Trophoblast cell (in vitro differentiated cells and primary cell): ENCODE measurements at regions not wholly inside any gene's neighbourhood (a gene's known extent, or its start where the extent isn't known, plus 50 kb on each side); places are given as distances from the start of the nearest gene placed in this dataset.

Experiments used
- DNase-seq, 2 donors: peaks; one replicate each; pipeline ENCODE4 v3.0.0-alpha.2; 2016
- H2AFZ ChIP-seq: 2 replicates; pipeline ENCODE4 v1.6.1; 2013; ENCODE audit warnings: low read length, moderate library complexity, mild to moderate bottlenecking; ENCODE audit not compliant: insufficient read depth, poor library complexity
- H2AK5ac ChIP-seq: 2 replicates; pipeline ENCODE4 v1.6.1; 2013; ENCODE audit warnings: mild to moderate bottlenecking, low read length
- H2BK120ac ChIP-seq: 2 replicates; pipeline ENCODE4 v1.6.1; 2013; ENCODE audit warnings: low read length, mild to moderate bottlenecking, moderate library complexity; ENCODE audit not compliant: insufficient read depth, poor library complexity
- H2BK12ac ChIP-seq: 2 replicates; pipeline ENCODE4 v1.6.1; 2013; ENCODE audit warnings: mild to moderate bottlenecking, low read length, moderate library complexity
- H2BK5ac ChIP-seq: 2 replicates; pipeline ENCODE4 v1.6.1; 2013; ENCODE audit warnings: low read length, low read depth, moderate library complexity, mild to moderate bottlenecking; ENCODE audit not compliant: poor library complexity
- H3K14ac ChIP-seq: 2 replicates; pipeline ENCODE4 v1.6.1; 2013; ENCODE audit warnings: mild to moderate bottlenecking, low read length
- H3K18ac ChIP-seq: 2 replicates; pipeline ENCODE4 v1.6.1; 2013; ENCODE audit warnings: mild to moderate bottlenecking, low read length
- H3K23ac ChIP-seq: 2 replicates; pipeline ENCODE4 v1.6.1; 2013; ENCODE audit warnings: low read length
- H3K27ac ChIP-seq: 2 replicates; pipeline ENCODE4 v1.5.1; 2013; ENCODE audit warnings: low read depth, mild to moderate bottlenecking, inconsistent platforms, low read length, moderate library complexity
- H3K27me3 ChIP-seq: 2 replicates; pipeline ENCODE4 v1.6.1; 2013; ENCODE audit warnings: inconsistent platforms, mild to moderate bottlenecking, low read length, moderate library complexity; ENCODE audit not compliant: insufficient read depth
- H3K36me3 ChIP-seq, 2 experiments: 1 replicate in 1 of 2; 2 replicates in 1 of 2; pipeline ENCODE4 v1.6.1; 2013; ENCODE audit warnings: low read length in 2 of 2, mild to moderate bottlenecking in 2 of 2, moderate library complexity in 1 of 2; ENCODE audit not compliant: insufficient read depth in 2 of 2, control insufficient read depth in 1 of 2
- H3K4ac ChIP-seq: 2 replicates; pipeline ENCODE4 v1.6.1; 2013; ENCODE audit warnings: low read depth, mild to moderate bottlenecking, low read length, moderate library complexity
- H3K4me1 ChIP-seq, 2 experiments: 1 replicate in 1 of 2; 2 replicates in 1 of 2; pipeline ENCODE4 v1.6.1; 2013; ENCODE audit warnings: low read length in 2 of 2, mild to moderate bottlenecking in 2 of 2, moderate library complexity in 1 of 2; ENCODE audit not compliant: insufficient read depth in 2 of 2, control insufficient read depth in 1 of 2
- H3K4me2 ChIP-seq: 2 replicates; pipeline ENCODE4 v1.6.1; 2013; ENCODE audit warnings: inconsistent platforms, mild to moderate bottlenecking, low read length, moderate library complexity
- H3K4me3 ChIP-seq: 2 replicates; pipeline ENCODE4 v1.5.1; 2013; ENCODE audit warnings: mild to moderate bottlenecking, low read depth, low read length, inconsistent platforms
- H3K79me1 ChIP-seq: one replicate; pipeline ENCODE4 v1.6.1; 2013; ENCODE audit warnings: low read length
- H3K79me2 ChIP-seq: 2 replicates; pipeline ENCODE4 v1.6.1; 2013; ENCODE audit warnings: low read length, mild to moderate bottlenecking; ENCODE audit not compliant: control insufficient read depth, insufficient read depth, poor library complexity
- H3K9ac ChIP-seq: 2 replicates; pipeline ENCODE4 v1.6.1; 2013; ENCODE audit warnings: mild to moderate bottlenecking, low read length
- H3K9me3 ChIP-seq: 2 replicates; pipeline ENCODE4 v1.6.1; 2013; ENCODE audit warnings: low read depth, mild to moderate bottlenecking, control low read depth, inconsistent platforms, low read length; ENCODE audit not compliant: insufficient read depth
- H4K12ac ChIP-seq: 2 replicates; pipeline ENCODE4 v1.6.1; 2013; ENCODE audit warnings: low read depth, mild to moderate bottlenecking, low read length, moderate library complexity
- H4K8ac ChIP-seq: 2 replicates; pipeline ENCODE4 v1.6.1; 2013; ENCODE audit warnings: low read depth, mild to moderate bottlenecking, low read length, moderate library complexity
- H4K91ac ChIP-seq: one replicate; pipeline ENCODE4 v1.6.1; 2013; ENCODE audit warnings: low read depth, mild to moderate bottlenecking, low read length, moderate library complexity
- WGBS: extraction: QIAGEN DNeasy Blood & Tissue Kit; methylation state at CpG from one replicate; pipeline ENCODE4 v1.1.7; 2013; ENCODE audit warnings: missing lambda C conversion rate; ENCODE audit not compliant: insufficient read length, insufficient coverage; ENCODE audit errors: extremely low coverage; 5-methylcytosine and 5-hydroxymethylcytosine counted together

DNA sequence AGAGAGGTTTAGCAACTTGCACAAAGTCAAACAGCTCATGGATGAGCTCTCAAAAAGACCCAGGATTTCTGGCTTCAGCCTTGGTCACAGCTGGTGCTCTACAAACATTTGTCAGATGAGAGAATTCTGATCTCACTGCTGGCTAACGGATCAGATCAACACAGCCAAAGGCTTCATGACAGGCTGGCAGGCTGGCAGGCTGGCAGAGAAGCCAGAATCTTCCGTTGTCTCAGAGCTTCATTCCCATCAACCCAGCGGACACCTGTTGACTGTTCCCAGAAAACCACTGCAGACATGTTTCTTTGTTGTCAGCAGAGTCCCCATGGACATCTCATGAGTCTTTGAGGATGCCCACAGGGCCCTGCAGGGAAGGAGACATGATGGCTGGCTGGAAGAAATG lies 303.8 kb upstream of the ASIC2 start:
- no peak overlapping the region for H4K8ac ChIP-seq
- no peak overlapping the region for H4K91ac ChIP-seq
- no peaks in the 10 kb centered on the region for H3K9me3 ChIP-seq
- H3K27me3 ChIP-seq, result no peaks in the 10 kb centered on the region
- H3K9ac ChIP-seq, result no peak overlapping the region
- H2BK120ac ChIP-seq, result no peak overlapping the region
- no peak for DNase-seq
- H3K79me2 ChIP-seq, result no peaks in the 10 kb centered on the region
- WGBS, result no CpG with 5 or more reads among the region's 3 CpGs
- no peaks in the 10 kb centered on the region for H3K4me1 ChIP-seq
- H3K27ac ChIP-seq, result no peak overlapping the region
- H2AK5ac ChIP-seq, result no peak overlapping the region
- H2BK12ac ChIP-seq, result no peak overlapping the region
- no peak overlapping the region for H3K14ac ChIP-seq
- no peak overlapping the region for H3K18ac ChIP-seq
- no peak overlapping the region for H3K4me2 ChIP-seq
- H3K4ac ChIP-seq, result no peak overlapping the region
- H2BK5ac ChIP-seq, result no peak overlapping the region
- no peaks in the 10 kb centered on the region for H3K79me1 ChIP-seq
- no peak overlapping the region for H3K4me3 ChIP-seq
- H3K23ac ChIP-seq, result no peak overlapping the region
- no peak overlapping the region for H4K12ac ChIP-seq
- no peak overlapping the region for H2AFZ ChIP-seq
- H3K36me3 ChIP-seq, result no peaks in the 10 kb centered on the region

GRCh38 chr17:33598797-33599196 lies 305.7 kb upstream of the ASIC2 start:
- Histone ChIP-seq H4K91ac (no peak overlapping the region), H2BK5ac (no peak overlapping the region), H2BK120ac (no peak overlapping the region), H3K14ac (no peak overlapping the region), H2AFZ (no peak overlapping the region), H3K27me3 (no peaks in the 10 kb centered on the region), H3K18ac (no peak overlapping the region), H2BK12ac (no peak overlapping the region), H3K4me2 (no peak overlapping the region), H3K9ac (no peak overlapping the region), H3K9me3 (no peaks in the 10 kb centered on the region), H3K4me1 (no peaks in the 10 kb centered on the region), H3K23ac (no peak overlapping the region), H3K79me1 (no peaks in the 10 kb centered on the region), H3K4me3 (no peak overlapping the region), H3K79me2 (no peaks in the 10 kb centered on the region), H4K8ac (no peak overlapping the region), H3K4ac (no peak overlapping the region), H2AK5ac (no peak overlapping the region), H4K12ac (no peak overlapping the region), H3K27ac (no peak overlapping the region), H3K36me3 (no peaks in the 10 kb centered on the region)
- DNase-seq, result peak in 1 of 2 donors; percentile 12
- WGBS, result no CpG with 5 or more reads among the region's 2 CpGs

- H3K79me2 ChIP-seq, result no peaks in the 10 kb centered on the region
- WGBS, result no CpG with 5 or more reads among the region's 1 CpG
- H3K79me1 ChIP-seq, result no peaks in the 10 kb centered on the region
- H3K4me1 ChIP-seq, result no peaks in the 10 kb centered on the region
- H3K23ac ChIP-seq, result no peak overlapping the region
- H2AK5ac ChIP-seq, result no peak overlapping the region
- DNase-seq, result no peak
- H4K12ac ChIP-seq, result no peak overlapping the region
- H3K9me3 ChIP-seq, result no peaks in the 10 kb centered on the region
- no peak overlapping the region for H4K91ac ChIP-seq
- H3K14ac ChIP-seq, result no peak overlapping the region
- H2AFZ ChIP-seq, result no peak overlapping the region
- H3K36me3 ChIP-seq, result no peaks in the 10 kb centered on the region
- H3K4me2 ChIP-seq, result no peak overlapping the region
- no peak overlapping the region for H3K27ac ChIP-seq
- H3K27me3 ChIP-seq, result no peaks in the 10 kb centered on the region
- no peak overlapping the region for H2BK120ac ChIP-seq
- H3K9ac ChIP-seq, result no peak overlapping the region
- no peak overlapping the region for H3K4ac ChIP-seq
- H2BK12ac ChIP-seq, result no peak overlapping the region
- no peak overlapping the region for H3K18ac ChIP-seq
- H2BK5ac ChIP-seq, result no peak overlapping the region
- H4K8ac ChIP-seq, result no peak overlapping the region
- no peak overlapping the region for H3K4me3 ChIP-seq
Measured at GRCh38 chr17:33602981-33603380, 309.9 kb upstream of the ASIC2 start.

DNA sequence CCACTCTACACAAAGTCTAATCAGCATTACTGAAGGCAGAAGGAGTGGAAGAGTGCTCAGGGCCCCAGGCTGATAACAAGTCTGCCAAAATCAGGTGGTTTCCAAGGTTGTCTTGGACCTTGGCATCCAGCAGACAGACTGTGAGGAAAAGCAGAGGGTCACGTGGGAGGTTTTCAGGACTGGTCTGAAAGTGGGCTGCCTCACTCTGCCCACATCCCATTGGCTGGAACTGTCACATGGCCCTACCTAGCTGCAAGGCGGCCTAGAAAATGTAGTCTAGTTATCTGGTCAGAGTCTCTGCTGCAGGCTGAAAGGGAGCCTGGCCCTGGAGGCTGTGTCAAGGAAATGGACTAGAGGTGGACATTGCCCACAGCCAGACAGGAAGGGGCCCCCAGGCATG lies 310.7 kb upstream of the ASIC2 start:
- Histone ChIP-seq H3K4me1 (no peaks in the 10 kb centered on the region), H4K12ac (no peak overlapping the region), H3K27me3 (no peaks in the 10 kb centered on the region), H3K9ac (no peak overlapping the region), H2AFZ (no peak overlapping the region), H2AK5ac (no peak overlapping the region), H3K4me2 (no peak overlapping the region), H3K14ac (no peak overlapping the region), H4K91ac (no peak overlapping the region), H3K36me3 (no peaks in the 10 kb centered on the region), H3K79me2 (no peaks in the 10 kb centered on the region), H3K4ac (no peak overlapping the region), H3K27ac (no peak overlapping the region), H3K23ac (no peak overlapping the region), H3K18ac (no peak overlapping the region), H4K8ac (no peak overlapping the region), H2BK12ac (no peak overlapping the region), H2BK5ac (no peak overlapping the region), H3K4me3 (no peak overlapping the region), H2BK120ac (no peak overlapping the region), H3K79me1 (no peaks in the 10 kb centered on the region), H3K9me3 (no peaks in the 10 kb centered on the region)
- DNase-seq, result no peak
- no CpG with 5 or more reads among the region's 2 CpGs for WGBS
